GM21737 (cell line): ENCODE measurements at regions not wholly inside any gene's neighbourhood (a gene's known extent, or its start where the extent isn't known, plus 50 kb on each side); places are given as distances from the start of the nearest gene placed in this dataset.

Experiments
- ATAC-seq: cut with Tn5 transposase; IDR thresholded peaks from one replicate; pipeline ENCODE4 v1.9.1; 2021; ENCODE audit warnings: mild to moderate bottlenecking, moderate library complexity; ENCODE audit not compliant: unreplicated experiment

- no peak for ATAC-seq
These were observed 121.1 kb downstream of the NHLRC3 start for GRCh38 chr13:39159393-39159792.

DNA sequence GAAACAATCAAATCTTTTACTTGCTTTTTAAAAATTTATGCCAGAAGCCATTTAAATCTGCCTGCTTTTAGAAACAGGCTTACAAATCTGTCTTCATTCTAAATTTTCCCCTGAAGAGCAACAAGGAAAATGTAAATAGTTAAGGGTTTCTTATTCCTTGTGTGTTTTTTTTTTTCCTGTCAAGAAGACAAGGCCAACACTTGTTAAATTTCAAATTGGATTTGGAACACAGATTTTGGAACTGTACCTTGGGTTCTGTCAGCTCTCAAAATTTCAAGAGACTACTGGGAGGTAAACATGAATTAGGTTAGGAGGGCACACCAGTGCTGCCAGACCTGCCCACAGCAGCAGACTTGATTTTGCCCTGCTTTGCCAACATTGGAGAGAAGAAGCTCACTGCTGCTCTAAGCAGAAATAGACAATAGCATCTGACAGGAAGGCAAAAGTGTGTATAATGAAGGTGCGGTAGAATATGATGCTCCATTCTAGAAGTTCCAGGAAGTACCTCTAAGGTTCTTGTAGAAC, 121.7 kb downstream of the NHLRC3 start:
- ATAC-seq: no peak

GRCh38 chr13:39167018-39167417, 128.8 kb downstream of the NHLRC3 start:
- ATAC-seq: no peak

- no peak for ATAC-seq
These were observed 132.5 kb downstream of the NHLRC3 start for GRCh38 chr13:39170711-39171110.

- ATAC-seq: no peak
These were observed 147.1 kb downstream of the NHLRC3 start for GRCh38 chr13:39185326-39185725.

GRCh38 chr13:39186205-39186875, 148.1 kb downstream of the NHLRC3 start:
- ATAC-seq: no peak

DNA sequence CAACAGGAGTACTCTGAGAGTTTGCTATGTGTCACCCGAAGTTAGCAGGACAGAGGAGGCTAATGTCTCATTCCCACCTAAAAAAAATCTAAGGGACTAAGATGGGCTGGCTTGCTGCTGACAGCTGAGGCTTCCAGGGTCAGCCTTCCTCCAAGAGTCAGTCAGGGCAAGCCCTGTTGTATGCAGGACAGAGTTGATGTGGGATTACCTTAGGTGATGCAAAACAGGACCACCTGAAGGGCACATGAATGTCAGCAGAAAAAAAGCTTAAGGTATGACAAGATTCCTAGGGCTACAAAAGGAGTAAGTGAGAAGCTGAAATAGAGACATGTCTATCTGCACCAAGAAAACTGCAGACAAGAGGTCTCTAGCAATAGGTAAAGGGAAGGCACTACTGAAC, 151.5 kb downstream of the NHLRC3 start:
- ATAC-seq: no peak

- peak; percentile 62 for ATAC-seq
These were observed 158.8 kb downstream of the NHLRC3 start for GRCh38 chr13:39196965-39197646.

DNA sequence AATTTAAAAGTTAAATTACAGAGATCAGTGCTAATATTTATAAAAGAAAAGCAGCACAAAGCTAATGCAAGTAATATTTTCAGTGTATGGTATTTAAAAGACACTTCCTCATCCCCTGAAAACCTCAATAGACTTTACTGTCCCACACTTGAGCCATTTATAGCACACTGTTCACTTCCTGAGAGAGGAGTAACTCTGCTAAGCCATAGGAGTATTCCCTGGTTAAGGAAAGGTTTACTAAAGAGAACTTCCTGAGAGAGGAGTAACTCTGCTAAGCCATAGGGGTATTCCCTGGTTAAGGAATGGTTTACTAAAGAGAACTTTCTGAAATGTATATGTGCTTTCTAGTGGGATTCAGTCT, 159.4 kb downstream of the NHLRC3 start:
- ATAC-seq: no peak

- ATAC-seq: no peak
These were observed 162.1 kb downstream of the NHLRC3 start for GRCh38 chr13:39200249-39200910.

DNA sequence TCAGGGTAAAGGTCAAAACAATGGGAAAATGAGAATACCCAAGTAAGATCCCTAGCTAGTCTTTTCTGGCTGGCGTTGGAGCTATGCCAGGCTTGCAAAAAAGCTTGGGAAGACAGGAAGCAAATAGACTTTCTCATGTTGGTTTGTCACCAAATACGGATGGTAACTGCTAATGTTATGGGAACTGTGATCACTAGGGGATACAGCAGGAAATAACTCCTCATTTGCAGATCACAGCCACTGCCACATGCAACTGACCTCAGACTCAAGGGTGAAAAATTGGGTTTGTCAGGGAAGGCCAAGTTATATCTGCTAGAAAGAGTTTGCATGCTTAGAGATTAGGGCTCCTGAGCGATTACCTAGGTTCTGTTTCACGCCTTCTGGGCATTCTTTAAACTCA, 162.9 kb downstream of the NHLRC3 start:
- ATAC-seq: no peak

DNA sequence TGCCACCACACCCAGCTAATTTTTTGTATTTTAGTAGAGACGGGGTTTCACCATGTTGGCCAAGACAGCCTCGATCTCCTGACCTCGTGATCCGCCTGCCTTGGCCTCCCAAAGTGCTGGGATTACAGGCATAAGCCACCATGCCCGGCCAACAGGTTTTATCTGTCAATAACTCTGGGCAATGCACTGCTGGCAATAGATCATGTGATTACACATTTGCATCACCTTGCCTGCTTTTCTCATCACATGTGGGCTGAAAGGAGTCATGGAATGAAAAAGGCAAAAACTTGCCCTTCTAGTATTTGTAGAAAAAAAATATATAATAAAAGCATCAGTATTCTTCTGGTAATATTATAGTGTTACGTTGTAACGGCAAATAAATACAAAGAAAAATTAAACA, 164.5 kb downstream of the NHLRC3 start:
- no peak for ATAC-seq

DNA sequence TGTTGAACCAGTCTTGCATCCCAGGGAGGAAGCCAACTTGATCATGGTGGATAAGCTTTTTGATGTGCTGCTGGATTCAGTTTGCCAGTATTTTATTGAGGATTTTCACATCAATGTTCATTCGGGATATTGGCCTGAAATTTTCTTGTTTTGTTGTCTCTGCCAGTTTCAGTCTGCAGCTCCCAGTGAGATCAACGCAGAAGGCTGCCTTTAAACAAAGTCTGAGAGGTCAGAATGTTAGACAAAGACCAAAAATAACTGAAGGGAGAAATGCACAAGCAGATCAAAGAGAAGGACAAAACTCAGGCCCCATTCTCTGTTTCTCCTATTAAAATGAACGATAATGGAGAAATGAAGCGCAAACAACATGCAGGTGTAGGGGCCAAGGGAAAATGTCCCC, 170.4 kb downstream of the NHLRC3 start:
- no peak for ATAC-seq

DNA sequence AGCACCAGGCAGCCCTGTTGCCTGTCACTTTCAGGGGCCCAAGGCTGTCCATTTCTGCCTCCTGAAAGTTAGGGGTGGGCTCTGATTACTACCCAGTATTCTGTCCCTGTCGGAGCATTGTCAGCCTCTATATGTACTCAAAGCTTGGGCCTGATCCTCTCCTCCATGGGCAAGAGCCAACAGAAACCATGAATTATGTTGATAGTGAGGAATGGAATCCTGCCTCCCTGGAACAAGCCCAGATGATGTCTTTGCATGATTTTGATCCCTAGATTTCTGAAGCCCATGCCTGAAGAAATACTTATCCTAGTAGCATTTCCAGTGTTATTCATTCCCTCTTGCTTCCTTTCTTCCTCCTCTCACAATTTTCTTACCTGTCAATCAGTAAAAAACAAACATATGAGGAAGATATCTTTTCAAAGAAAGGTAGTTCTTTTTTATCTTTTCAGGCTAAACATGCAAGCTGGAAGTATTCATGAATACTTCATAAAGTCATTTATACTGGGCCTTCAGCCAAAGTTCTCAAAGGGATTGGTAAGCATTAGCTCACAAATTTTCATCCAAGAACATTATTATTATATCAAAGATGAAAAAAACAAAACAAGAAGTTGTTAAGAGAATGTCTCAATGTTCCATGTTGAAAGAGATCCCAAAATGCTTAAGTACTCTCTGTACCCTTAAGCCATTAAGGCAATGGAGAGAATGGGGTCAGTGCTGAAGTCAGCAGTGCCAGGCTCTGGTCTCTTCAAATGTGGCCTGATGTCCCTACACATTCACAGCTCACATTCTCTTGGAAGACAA, 171.7 kb downstream of the NHLRC3 start:
- ATAC-seq: no peak

GRCh38 chr13:39210961-39211534, 172.8 kb downstream of the NHLRC3 start:
- ATAC-seq: no peak

DNA sequence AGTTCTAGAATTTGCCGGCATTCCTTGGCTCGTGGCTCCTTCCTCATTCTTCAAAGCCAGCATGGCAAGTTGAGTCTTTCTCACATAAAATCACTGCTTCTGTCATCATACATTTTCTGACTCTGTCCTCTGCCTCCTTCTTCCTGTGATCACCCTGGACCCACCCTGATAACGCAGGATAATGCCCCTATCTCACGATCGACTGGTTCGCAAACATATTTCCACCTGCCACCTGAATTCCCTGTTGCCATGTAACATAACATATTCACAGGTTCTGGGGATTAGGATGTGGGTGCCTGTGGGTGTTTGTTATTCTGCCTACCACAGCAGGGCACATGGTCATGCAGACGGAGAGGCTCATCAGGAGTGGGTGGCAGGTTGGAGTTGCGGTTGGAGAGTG, 177.7 kb downstream of the NHLRC3 start:
- no peak for ATAC-seq

GRCh38 chr13:39217471-39217870, 179.2 kb downstream of the NHLRC3 start:
- no peak for ATAC-seq

- no peak for ATAC-seq
These were observed 186.5 kb downstream of the NHLRC3 start for GRCh38 chr13:39224671-39225240.

DNA sequence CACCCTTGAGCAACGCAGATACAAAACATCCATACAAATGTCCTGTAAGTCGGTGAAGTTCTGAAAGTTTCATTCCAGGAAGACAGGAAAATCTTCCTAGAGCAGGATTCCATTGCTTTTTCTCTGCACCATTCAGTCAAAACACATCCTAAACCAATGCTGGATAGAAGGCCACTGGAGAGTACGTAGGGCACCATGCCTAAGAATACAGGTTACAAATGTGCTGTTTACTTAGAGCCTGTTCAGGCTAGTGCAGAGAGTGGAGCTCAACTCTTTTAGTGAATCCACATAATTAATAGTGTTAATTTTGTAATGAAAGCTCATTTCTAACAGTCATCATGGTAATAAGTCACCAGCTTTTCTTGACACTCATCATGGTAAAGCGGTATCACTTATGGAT, 187.6 kb downstream of the NHLRC3 start:
- no peak for ATAC-seq

DNA sequence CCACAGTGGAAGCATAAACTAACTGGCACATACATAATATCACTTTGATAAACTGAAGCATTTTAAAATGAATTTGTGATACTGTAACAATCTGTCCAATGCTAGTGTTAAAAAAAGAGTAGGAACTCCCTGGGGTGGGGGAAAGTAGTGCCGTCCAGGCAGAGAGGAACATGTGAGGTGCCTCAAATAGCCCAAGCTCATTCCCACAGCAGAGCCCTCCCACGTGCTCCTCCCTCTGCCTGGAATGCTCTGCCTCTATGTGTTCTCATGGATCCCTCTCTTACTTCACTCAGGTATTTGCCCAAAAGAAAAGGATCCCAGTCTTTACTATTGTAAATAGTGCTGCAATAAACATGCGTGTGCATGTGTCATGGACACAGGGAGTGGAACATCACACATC, 188.1 kb downstream of the NHLRC3 start:
- no peak for ATAC-seq
